HepG2 (cell line): ENCODE measurements at regions not wholly inside any gene's neighbourhood (a gene's known extent, or its start where the extent isn't known, plus 50 kb on each side); places are given as distances from the start of the nearest gene placed in this dataset.

ENCODE experiments used
- ETV6 ChIP-seq: sonication (generic); formaldehyde crosslinking; conservative IDR thresholded peaks from 2 replicates; pipeline ENCODE4 v1.4.0; 2020; ENCODE audit warnings: missing genetic modification reagents
- TF ChIP-seq, protein P1 (sequence below): sonication (generic); formaldehyde crosslinking; IDR thresholded peaks from 2 replicates; pipeline ENCODE4 v1.5.0; 2020; ENCODE audit warnings: mild to moderate bottlenecking, missing genetic modification reagents, moderate library complexity
- TF ChIP-seq, protein P2 (sequence below): fragments of 450-650 bp; IDR thresholded peaks from 2 replicates; pipeline ENCODE4 v1.6.1; 2017; ENCODE audit warnings: mild to moderate bottlenecking

DNA sequence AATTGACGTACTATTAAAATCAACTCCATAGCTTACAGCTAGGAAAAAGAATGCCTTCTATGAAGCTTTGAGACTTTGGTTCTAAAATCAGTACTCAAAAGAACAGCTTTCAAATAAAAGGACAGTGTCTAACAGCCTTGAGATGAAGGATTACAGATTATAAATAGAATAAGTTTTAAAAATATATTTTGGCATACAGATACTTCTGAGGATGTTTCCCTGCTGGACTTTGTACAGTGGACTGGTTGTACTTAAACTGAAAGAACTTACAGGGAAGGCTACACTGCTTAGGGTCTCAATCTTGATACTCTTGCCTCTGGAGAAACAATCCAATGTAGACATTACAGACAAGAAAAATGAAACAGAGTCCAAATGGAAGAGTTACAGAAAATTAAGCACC is 452.7 kb downstream of the CETN3 start:
- no peak for TF ChIP-seq ETV6 (CRISPR knock-in tag)
- TF ChIP-seq, protein P1, sequence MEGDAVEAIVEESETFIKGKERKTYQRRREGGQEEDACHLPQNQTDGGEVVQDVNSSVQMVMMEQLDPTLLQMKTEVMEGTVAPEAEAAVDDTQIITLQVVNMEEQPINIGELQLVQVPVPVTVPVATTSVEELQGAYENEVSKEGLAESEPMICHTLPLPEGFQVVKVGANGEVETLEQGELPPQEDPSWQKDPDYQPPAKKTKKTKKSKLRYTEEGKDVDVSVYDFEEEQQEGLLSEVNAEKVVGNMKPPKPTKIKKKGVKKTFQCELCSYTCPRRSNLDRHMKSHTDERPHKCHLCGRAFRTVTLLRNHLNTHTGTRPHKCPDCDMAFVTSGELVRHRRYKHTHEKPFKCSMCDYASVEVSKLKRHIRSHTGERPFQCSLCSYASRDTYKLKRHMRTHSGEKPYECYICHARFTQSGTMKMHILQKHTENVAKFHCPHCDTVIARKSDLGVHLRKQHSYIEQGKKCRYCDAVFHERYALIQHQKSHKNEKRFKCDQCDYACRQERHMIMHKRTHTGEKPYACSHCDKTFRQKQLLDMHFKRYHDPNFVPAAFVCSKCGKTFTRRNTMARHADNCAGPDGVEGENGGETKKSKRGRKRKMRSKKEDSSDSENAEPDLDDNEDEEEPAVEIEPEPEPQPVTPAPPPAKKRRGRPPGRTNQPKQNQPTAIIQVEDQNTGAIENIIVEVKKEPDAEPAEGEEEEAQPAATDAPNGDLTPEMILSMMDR: no peak
- TF ChIP-seq, protein P2, sequence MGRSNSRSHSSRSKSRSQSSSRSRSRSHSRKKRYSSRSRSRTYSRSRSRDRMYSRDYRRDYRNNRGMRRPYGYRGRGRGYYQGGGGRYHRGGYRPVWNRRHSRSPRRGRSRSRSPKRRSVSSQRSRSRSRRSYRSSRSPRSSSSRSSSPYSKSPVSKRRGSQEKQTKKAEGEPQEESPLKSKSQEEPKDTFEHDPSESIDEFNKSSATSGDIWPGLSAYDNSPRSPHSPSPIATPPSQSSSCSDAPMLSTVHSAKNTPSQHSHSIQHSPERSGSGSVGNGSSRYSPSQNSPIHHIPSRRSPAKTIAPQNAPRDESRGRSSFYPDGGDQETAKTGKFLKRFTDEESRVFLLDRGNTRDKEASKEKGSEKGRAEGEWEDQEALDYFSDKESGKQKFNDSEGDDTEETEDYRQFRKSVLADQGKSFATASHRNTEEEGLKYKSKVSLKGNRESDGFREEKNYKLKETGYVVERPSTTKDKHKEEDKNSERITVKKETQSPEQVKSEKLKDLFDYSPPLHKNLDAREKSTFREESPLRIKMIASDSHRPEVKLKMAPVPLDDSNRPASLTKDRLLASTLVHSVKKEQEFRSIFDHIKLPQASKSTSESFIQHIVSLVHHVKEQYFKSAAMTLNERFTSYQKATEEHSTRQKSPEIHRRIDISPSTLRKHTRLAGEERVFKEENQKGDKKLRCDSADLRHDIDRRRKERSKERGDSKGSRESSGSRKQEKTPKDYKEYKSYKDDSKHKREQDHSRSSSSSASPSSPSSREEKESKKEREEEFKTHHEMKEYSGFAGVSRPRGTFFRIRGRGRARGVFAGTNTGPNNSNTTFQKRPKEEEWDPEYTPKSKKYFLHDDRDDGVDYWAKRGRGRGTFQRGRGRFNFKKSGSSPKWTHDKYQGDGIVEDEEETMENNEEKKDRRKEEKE: no peak
